NCI-H2029 treated with DMSO at 0.1 percent for 48 hours (cell line): ENCODE measurements at regions not wholly inside any gene's neighbourhood (a gene's known extent, or its start where the extent isn't known, plus 50 kb on each side); places are given as distances from the start of the nearest gene placed in this dataset.
A peak's percentile ranks its signal among the peaks of the same experiment; 100 is the strongest.

ENCODE experiments used
- DNase-seq: peaks from one replicate; lab custom pipeline; 2025; lab: John Stamatoyannopoulos, UW

GRCh38 chr5:6195711-6196358 lies 182.5 kb downstream of the MED10 start:
- DNase-seq = no peak

DNA sequence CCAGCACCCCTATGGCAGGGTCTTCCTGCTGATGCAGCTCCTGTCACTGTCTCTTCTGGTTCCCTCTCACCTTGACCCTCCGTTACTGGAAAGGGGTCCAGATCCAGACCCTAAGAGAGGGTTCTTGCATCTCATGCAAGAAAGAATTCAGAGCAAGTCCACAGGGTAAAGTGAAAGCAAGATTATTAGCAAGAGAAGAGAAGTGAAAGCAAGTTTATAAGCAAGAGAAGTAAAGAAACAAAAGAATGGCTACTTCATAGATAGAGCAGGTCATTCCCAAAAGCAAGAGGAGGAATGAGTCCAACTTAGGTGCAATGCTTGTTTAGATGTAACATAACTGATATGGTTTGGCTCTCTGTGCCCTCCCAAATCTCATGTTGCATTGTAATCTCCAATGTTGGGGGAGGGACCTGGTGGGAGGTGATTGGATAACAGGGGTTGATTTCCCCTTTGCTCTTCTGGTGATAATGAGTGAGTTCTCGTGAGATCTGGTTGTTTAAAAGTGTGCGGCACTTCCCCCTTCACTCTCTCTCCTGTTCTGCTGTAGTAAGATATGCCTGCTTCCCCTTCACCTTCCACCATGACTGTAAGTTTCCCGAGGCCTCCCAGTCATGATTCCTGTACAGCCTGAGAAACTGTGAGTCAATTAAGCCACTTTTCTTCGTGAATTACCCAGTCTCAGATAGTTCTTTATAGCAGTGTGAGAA lies 183.3 kb downstream of the MED10 start:
- no peak for DNase-seq

DNA sequence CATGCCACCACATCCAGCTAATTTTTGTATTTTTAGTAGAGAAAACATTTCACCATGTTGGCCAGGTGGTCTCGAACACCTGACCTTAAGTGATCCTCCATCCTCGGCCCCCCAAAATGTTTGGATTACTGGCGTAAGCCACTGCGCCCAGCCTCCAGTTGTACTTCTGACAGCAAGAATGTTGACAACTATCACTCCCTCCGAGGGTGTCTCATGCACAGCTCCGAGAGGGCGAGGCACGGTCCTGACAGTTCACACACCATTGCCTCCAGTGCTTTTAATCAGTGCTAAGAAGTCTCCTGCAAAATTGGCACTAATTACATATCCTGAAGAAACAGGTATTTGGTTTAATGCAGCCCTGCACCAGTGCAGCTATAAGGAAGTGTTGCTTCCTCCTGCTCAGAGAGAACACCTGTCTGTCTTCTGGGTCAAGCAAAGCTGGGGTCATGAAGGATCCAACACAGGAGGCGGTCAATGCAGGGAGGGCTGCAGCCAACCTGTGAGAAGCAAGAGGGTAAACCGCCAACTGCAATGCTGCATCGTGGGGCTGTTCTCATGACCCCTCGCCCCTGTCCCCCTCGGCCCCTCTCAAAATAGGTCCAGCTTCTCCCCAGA lies 184.0 kb downstream of the MED10 start:
- no peak for DNase-seq

DNA sequence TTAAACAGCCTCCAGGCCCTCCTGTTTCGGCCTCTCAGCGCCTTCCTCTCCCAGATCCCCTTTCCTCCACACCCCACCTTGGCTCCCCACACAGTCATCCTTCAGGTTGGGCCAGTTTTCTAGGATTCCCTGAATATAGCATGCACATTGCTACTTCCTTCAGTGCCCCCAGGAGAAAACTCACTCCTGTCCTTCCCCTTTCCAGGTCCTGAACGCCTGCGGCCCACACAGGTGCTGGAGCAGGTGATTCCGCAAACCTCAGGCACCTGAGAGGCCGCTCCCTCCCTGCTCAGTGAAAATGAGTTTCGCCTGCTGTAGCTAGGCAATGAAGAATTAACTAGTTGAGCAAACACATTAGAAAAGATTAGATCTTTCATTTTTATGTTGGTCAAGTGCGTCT lies 185.0 kb downstream of the MED10 start:
- DNase-seq = no peak

GRCh38 chr5:6190838-6191237 lies 187.5 kb downstream of the MED10 start:
- DNase-seq = no peak

DNA sequence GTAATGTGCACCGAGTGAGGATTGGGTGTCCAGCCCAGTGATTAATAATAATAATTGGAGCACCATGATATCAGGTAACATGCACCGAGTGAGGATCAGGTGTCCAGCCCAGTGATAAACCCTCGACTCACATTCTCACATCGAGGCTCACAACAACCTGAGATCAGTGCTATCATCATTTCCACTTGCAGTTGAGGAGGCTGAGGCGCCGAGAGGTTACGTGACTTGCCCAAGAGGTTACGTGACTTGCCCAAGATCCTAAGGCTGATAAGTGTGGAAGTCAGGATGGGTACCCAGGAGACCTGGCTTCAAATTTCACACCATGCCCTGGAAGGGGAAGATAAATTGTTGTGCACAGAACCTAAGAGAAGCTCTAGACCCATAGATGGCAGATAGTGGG lies 189.4 kb downstream of the MED10 start:
- no peak for DNase-seq

- DNase-seq = peak; percentile 33
Measured at GRCh38 chr5:6188344-6188743, 190.0 kb downstream of the MED10 start.

GRCh38 chr5:6187501-6187900 lies 190.8 kb downstream of the MED10 start:
- DNase-seq = no peak

GRCh38 chr5:6185574-6185973 lies 192.8 kb downstream of the MED10 start:
- DNase-seq = no peak

- DNase-seq = no peak
Measured at GRCh38 chr5:6184481-6184880, 193.9 kb downstream of the MED10 start.

GRCh38 chr5:6183391-6184390 lies 194.7 kb downstream of the MED10 start:
- no peak for DNase-seq

DNA sequence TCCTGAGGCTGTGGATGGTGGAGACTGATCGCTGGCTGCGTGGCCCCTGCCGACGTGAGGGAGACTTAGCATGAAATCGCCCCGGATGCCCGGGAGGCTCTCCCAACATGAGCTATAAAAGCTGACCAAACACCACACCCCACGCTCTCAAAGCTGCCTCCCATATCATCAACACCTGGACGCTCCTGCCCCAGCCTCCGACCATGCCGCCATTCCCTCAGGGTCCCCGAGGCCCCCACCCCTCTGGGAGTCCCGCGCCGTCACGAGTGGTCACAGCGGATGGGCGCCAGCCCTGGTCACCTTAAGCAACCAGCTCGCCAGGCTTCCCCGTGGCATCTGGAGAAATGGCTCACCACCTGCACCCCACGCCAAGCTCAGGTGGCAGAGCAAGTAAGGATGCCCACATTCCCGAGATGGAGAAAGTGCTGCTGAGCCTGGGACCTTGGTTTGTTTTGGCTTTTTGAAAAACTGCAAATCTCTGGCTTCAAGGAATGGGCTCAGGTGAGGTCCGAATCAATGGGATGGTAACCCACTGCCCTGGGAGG lies 196.0 kb downstream of the MED10 start:
- DNase-seq = no peak

DNA sequence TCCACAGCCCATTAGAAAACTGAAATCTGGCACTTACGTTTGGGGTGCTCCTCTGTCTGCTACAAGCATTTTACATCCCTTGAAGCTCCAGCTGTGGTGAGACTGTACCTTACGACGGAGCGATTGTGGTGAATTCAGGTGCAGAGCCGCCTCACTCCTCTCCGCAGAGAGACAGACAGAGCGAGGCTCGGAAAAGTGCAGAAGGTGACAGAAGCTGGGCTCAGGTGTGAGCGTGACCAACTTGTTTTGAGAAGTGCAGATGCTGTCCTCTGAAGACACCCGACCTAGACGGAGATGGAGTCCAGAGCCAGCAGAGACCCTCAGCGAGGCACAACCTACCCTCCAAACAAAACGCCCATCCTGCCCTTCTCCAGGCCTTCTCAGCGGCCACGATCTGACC lies 196.5 kb downstream of the MED10 start:
- no peak for DNase-seq

DNA sequence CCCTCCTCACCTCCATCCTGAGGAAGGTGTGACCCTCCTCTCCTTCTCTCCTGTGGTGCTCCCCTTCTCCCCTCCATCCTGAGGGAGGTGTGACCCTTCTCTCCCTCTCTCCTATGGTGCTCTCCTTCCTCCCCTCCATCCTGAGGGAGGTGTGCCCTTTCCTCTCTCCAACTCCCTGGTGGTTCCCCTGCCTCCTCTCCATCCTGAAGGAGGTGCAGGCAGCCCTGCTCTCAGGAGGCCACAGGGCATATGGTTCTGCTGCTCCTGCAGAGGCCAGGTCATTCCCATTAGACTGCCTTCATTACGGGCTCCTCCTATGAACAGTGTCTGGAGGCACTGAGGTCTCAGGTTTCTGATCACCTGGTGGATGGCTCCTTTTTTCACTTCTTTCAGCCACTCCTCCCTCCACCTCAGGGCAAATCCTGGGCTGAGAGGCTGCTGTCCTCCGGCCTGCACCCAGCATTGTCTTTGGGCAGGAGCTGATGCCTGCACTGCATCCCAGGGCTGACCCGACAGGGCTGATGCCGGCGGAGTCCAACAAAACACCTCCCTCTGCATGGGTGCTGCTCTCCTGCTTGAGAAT lies 197.1 kb downstream of the MED10 start:
- DNase-seq = no peak

GRCh38 chr5:6180231-6180872 lies 198.0 kb downstream of the MED10 start:
- DNase-seq = no peak

DNA sequence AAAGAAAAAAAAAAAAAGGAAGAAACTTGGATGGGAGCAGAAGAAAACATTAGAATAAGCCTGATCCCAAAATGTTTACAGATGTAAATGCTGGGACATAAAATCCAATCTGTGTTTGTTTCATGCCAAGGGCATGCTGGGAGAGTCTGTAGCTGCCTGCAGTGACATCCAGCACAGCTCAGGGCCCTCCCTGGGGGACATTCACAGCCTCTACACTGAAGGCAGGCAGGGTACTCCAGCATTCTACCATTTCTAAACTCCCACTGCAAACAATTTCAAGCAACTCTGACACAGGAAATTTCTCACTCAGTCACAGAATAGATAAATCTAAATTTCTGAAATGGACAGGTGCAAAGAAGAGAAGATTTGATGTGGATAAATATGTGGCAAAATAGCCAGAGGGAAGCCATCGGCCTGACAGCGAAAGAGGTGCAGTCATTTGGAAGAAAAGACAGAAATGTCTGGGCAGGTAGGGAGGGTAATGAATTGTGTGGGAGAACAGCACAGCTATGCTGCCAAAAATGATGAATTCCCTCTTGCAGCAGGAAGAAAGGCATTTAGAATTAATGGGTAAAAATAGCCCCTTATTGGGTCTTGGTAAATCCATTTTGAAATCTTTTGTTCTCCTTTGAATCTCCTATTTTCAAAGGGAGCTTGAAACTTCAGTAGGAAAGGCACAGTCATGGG lies 199.4 kb downstream of the MED10 start:
- no peak for DNase-seq

- no peak for DNase-seq
Measured at GRCh38 chr5:6177926-6178325, 200.4 kb downstream of the MED10 start.

GRCh38 chr5:6176102-6176693 lies 202.1 kb downstream of the MED10 start:
- peak; percentile 10 for DNase-seq

DNA sequence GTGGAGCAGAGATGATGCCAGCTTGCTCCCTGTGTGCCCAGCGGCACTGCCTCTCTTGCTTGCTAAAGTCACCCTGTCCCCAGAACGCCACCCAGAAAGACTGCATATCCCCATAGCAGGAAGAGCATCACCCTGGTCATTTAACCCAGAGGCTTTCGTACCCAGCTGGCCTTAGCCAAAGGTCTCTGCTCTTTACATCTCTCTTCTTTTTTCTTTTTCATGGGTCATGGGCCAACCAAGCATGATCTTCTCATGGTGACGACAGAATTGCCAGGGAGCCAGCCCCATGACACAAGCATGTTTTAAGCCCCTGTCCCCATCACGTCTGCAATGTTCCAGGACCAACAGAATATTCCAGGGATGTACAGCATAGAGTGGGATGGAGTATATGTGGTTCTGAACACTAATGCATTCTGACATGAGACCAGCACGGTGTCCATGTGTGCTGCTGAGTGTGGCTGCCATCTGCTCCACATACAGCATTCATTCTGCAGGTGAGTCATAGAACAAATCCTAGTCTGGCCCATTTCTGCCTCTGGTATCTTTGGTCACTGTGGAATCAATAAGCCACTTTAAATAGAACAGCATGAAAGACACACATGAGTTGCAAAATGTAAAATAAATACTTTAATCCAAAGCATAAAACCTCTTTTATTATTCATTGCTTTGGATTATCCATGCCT lies 203.0 kb downstream of the MED10 start:
- no peak for DNase-seq
